GM19438 (cell line): ENCODE measurements at regions not wholly inside any gene's neighbourhood (a gene's known extent, or its start where the extent isn't known, plus 50 kb on each side); places are given as distances from the start of the nearest gene placed in this dataset.
"Not testable (repeated sequence)": the region's sequence is repeated elsewhere in the genome, so short reads cannot be mapped to it uniquely, and the experiment has no call there.

Experiments used
- ATAC-seq: cut with Tn5 transposase; IDR thresholded peaks from one replicate; pipeline ENCODE4 v1.9.1; 2021; ENCODE audit warnings: low read depth; ENCODE audit not compliant: unreplicated experiment

DNA sequence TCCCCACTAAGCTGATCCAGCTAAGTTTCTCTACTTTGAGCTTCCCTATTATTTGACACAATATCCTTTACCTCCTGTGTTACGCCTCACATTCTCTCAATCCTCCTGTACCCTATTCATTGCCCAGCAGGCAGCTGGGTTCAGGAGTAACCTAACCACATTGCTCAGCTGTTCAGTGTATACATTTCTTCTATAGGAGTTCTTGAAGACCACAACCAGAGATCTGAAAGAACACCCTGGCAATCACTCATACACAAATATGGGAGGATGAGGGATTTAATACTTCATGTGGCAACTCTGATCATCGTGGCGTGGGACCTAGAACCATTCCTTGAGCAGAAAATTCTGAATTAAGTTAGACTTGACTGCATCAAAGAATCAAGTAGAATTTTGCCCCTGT lies 346.8 kb upstream of the ARPP21 start:
- no peak for ATAC-seq

- ATAC-seq, result no peak
Measured at GRCh38 chr3:35295906-35296305, 343.4 kb upstream of the ARPP21 start.

DNA sequence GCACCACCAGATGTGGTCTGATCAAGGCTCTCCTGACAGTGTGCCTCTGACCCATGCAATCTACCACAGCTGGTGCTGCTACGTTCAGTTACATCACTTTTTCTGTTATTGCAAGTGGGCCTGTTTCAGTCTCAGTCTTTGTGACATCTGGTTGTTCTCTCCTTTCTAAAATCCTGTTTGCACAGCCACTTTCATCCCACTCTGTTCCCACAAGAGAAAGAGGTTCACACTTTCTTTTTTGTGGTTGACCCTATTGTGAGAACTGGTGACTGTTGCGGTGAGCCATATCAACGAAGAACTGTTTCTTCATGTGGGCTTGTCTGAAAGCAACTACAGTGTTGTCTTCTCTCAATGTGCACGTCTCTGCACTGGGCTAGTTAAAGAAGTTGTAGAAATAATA lies 342.8 kb upstream of the ARPP21 start:
- no peak for ATAC-seq

DNA sequence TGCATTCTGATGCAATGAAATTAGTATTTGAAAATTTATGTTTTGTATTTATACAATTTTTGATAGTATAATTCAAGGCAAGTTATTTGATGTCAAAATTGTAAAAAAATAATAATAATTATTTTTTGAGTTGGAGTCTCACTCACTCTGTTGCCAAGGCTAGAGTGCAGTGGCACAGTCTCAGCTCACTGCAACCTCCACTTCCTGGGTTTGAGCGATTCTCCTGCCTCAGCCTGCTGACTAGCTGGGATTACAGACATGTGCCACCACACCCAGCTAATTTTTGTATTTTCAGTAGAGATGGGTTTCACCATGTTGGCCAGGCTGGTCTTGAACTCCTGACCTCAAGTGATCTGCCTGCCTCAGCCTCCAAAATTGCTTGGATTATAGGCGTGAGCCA lies 342.4 kb upstream of the ARPP21 start:
- ATAC-seq, result not testable (repeated sequence)

DNA sequence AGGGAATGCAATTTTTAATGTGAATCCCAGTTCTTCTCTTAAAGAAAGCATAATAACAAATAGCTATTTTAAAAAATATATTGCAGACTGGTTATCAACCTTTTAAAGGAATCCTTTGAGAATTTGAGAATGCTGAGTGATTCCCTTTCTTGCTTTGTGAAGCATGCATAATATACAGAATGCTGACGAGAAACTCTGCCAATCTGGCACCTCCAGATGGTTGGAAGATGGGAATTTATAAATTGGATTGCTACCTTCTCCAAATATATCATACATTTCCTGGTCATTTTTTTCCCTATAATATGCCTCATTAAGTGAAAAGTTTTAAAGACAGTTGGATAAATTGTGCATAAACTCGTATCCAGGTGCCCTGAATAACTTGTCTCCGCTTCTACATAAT lies 333.9 kb upstream of the ARPP21 start:
- no peak for ATAC-seq

GRCh38 chr3:35307296-35307695 lies 332.0 kb upstream of the ARPP21 start:
- no peak for ATAC-seq

DNA sequence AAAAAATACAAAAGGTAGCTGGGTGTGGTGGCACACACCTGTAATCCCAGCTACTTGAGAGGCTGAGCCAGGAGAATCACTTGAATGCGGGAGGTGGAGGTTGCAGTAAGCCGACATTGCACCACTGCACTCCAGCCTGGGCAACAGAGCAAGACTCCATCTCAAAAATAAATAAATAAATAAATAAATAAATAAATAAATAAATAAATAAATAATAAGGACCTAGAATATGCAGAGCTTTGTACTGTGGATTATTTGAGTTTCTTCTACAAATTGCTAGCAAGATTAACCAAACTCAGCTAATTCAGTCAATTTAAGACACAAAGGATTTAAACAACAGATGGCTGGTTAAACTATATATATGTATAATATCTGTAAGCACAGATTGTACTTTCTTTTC lies 322.5 kb upstream of the ARPP21 start:
- ATAC-seq, result not testable (repeated sequence)

- ATAC-seq, result no peak
Measured at GRCh38 chr3:35320646-35321407, 318.5 kb upstream of the ARPP21 start.

DNA sequence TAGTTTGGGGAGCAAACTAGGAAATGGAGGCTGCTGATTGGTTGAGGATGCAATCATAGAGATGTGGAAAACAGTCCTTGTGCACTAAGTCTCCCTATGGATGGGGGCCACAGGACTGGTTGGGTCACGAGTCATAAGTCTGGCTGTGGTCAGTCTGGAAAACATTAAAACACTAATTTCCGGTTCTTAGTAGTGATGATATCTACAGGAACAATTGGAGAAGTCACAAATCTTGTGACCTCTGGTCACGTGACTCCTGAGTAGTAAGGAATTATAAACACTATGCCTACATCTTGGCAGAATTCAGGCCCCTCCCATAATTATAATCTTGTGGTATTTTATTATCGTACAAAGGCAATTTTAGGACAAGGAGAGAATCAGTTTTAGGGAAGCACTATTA lies 317.3 kb upstream of the ARPP21 start:
- no peak for ATAC-seq

- no peak for ATAC-seq
Measured at GRCh38 chr3:35335703-35336102, 303.6 kb upstream of the ARPP21 start.

DNA sequence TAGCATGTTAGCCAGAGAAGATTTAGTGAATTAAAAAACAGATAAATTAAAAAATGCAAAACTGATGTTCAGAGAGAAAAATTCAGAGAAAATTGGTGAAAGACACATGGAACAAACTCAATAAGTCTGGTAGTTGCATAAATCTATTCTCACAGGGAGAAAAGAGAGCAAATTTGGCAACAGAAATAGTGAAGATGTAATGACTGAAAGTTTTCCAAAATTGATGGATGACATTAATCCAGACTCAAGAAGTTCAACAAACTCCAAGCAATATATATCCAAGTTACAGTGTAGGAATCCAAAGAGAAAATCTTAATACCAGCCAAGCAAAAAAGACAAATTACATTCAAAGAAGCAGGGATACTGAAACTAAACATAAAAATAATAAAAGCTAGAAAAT lies 302.7 kb upstream of the ARPP21 start:
- ATAC-seq, result no peak

- ATAC-seq, result no peak
Measured at GRCh38 chr3:35338186-35338585, 301.1 kb upstream of the ARPP21 start.

- ATAC-seq, result no peak
Measured at GRCh38 chr3:35380196-35380595, 259.1 kb upstream of the ARPP21 start.

- no peak for ATAC-seq
Measured at GRCh38 chr3:35383216-35383615, 256.1 kb upstream of the ARPP21 start.

DNA sequence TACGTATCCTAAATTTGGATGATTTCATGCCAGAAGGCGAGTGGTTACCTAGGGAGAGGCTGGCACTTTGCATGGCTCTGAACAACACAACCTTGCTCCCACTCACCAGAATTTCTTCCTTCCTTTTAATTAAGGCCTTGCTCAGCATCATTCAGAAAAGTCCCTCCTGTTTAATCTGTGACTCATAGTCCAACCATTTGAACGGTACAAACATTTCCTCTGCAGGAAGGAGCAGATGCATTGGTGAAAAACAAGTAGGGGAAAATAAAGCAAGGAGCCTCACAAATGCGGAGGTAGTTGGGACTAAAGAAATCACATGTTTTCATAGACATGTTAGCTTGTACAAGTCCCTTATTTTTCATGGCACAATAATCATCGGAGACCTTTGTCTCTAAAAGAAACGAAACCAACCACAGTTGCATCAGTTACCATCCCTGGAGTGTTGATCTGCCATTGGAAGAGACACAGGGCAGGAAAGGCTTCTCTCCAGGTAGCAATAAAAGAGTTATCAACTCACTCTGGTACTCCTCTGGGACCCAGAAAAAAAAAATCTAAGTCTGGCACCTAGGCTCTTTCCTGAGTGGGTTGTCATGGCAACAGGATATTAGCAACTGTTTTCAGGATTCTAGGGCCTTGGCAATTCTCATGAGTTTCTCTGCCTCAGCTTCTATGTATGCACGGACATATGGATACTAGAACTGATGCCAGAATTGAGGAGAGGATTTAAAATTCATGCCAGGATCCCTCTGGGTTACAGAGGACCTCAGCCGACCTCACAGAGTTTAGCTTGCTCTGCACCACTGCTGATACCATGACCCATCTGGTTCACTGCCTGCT lies 255.4 kb upstream of the ARPP21 start:
- ATAC-seq, result no peak

GRCh38 chr3:35385271-35385670 lies 254.1 kb upstream of the ARPP21 start:
- no peak for ATAC-seq

DNA sequence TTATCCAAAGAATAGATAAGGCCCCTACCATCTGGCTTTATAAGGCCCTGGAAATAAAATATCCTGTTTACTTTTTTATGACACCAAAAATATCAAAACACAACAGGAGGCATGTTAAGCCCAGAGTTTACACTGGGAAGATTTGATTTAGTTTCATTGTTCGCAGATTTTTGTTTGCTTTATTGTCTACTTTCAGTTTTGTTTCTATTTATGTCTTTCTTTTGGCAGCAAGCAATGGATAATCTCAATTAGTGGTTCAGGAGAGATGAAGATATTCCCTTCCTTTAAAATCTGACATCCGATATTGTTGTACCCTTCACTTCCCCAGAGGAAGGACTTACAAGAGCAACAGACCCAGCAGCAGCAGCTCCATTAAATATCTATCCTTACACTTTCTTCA lies 249.4 kb upstream of the ARPP21 start:
- no peak for ATAC-seq

DNA sequence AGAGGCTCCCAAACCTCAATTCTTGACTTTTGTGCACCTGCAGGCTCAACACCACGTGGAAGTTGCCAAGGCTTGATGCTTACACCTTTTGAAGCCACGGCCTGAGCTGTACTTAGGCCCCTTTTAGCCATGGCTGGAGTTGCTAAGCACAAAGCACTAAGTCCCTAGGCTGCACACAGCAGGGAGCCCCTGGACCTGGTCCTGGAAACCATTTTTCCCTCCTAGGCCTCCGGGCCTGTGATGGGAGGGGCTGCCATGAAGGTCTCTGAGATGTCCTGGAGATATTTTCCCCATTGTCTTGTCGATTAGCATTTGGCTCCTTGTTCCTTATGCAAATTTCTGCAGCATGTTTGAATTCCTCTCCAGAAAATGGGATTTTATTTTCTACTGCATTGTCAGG lies 247.1 kb upstream of the ARPP21 start:
- no peak for ATAC-seq

GRCh38 chr3:35393901-35394799 lies 245.2 kb upstream of the ARPP21 start:
- ATAC-seq, result no peak

DNA sequence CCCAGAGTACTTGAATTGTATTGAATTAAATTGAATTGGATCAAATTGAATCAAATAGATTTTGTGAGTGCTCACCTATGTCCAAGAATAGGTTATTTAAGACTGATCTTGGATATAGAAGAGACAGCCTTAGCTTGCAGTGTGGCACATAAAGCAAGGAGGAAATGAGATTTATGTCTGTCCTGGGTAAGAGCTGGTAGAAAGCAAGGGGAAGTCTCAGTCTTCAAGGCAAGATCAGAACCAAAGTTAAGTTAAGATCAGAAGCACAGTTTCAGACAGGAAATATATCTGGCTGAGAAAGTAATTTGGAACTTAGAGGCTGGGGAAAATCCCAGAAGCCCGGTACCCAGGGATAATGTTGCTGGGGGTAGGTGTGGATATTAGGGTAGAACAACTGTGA lies 244.4 kb upstream of the ARPP21 start:
- ATAC-seq, result no peak

GRCh38 chr3:35401671-35402070 lies 237.7 kb upstream of the ARPP21 start:
- ATAC-seq, result no peak
